PC-9 (cell line): ENCODE measurements at regions not wholly inside any gene's neighbourhood (a gene's known extent, or its start where the extent isn't known, plus 50 kb on each side); places are given as distances from the start of the nearest gene placed in this dataset.

ENCODE experiments used
- BruUV-seq: library from RNA; stranded (reverse); fragments of 400-500 nt; replicated peaks from 2 replicates; lab custom pipeline; 2021; lab: Mats Ljungman, UMichigan
- CTCF ChIA-PET: fragments of 300-600 bp; sonication (Branson Sonifier 250); formaldehyde crosslinking; loops from one replicate; lab custom pipeline; 2022; ENCODE audit warnings: antibody characterized with exemption; lab: Charles Lee
- POLR2A ChIA-PET: fragments of 300-600 bp; sonication (Branson Sonifier 250); formaldehyde crosslinking; loops from one replicate; lab custom pipeline; 2022; ENCODE audit warnings: antibody characterized with exemption; ENCODE audit not compliant: unreplicated experiment; lab: Charles Lee
- DNase-seq, 2 experiments: peaks; one replicate each; pipeline versions ENCODE4 v3.0.0 to v3.0.0-alpha.2; 2015 to 2022; ENCODE audit warnings: mixed read lengths in 1 of 2
- H2AFZ ChIP-seq: fragments of 200-600 bp; sonication (generic); 2 replicates; pipeline ENCODE4 v1.8.1; 2017; ENCODE audit warnings: antibody characterized with exemption
- H3F3A ChIP-seq: fragments of 200-600 bp; sonication (generic); 2 replicates; pipeline ENCODE4 v1.8.1; 2017; ENCODE audit warnings: antibody characterized with exemption, mild to moderate bottlenecking, low read depth; ENCODE audit not compliant: insufficient read depth
- H3K27ac ChIP-seq: fragments of 200-600 bp; sonication (generic); 2 replicates; pipeline ENCODE4 v1.6.1; 2016; ENCODE audit warnings: mixed run types
- H3K27me3 ChIP-seq: fragments of 200-600 bp; sonication (generic); 2 replicates; pipeline ENCODE4 v1.6.1; 2016; ENCODE audit warnings: low read depth, mixed run types; ENCODE audit not compliant: insufficient read depth
- H3K36me3 ChIP-seq: fragments of 200-600 bp; sonication (generic); 2 replicates; pipeline ENCODE4 v1.6.1; 2016; ENCODE audit warnings: low read depth, mixed run types
- H3K4me1 ChIP-seq: fragments of 200-600 bp; sonication (generic); replicated peaks from 2 replicates; pipeline ENCODE4 v1.6.1; 2016; ENCODE audit warnings: mixed run types; ENCODE audit not compliant: insufficient read depth
- H3K4me2 ChIP-seq: fragments of 200-600 bp; sonication (generic); 2 replicates; pipeline ENCODE4 v1.6.1; 2017; ENCODE audit warnings: mixed run types
- H3K4me3 ChIP-seq: fragments of 200-600 bp; sonication (generic); 2 replicates; pipeline ENCODE4 v1.6.1; 2016; ENCODE audit warnings: mixed run types
- H3K79me2 ChIP-seq: fragments of 200-600 bp; sonication (generic); 2 replicates; pipeline ENCODE4 v1.6.1; 2017; ENCODE audit warnings: low read depth, mixed run types
- H3K9me2 ChIP-seq: fragments of 200-600 bp; sonication (generic); 2 replicates; pipeline ENCODE4 v1.8.1; 2017; ENCODE audit warnings: mild to moderate bottlenecking; ENCODE audit not compliant: insufficient read depth
- H3K9me3 ChIP-seq: fragments of 200-600 bp; sonication (generic); 2 replicates; pipeline ENCODE4 v1.8.1; 2016; ENCODE audit warnings: low read depth; ENCODE audit not compliant: insufficient read depth
- H4K20me1 ChIP-seq: fragments of 200-600 bp; sonication (generic); 2 replicates; pipeline ENCODE4 v1.8.1; 2017; ENCODE audit not compliant: insufficient read depth
- CTCF ChIP-seq: fragments of 200-600 bp; sonication (generic); conservative IDR thresholded peaks from 2 replicates; pipeline ENCODE4 v1.6.1; 2017; ENCODE audit warnings: mixed run types, antibody characterized with exemption, mild to moderate bottlenecking, moderate library complexity
- EZH2 ChIP-seq: fragments of 200-600 bp; sonication (generic); IDR thresholded peaks from 2 replicates; pipeline ENCODE4 v1.8.0; 2017; ENCODE audit warnings: antibody characterized with exemption, low read depth
- intact Hi-C: fragments of 100-400 bp; cut with micrococcal nuclease; formaldehyde crosslinking; loops from one replicate; pipeline ENCODE4 v1.10.0; 2022; ENCODE audit not compliant: unreplicated experiment

GRCh38 chr15:94829887-94830884 lies 598.8 kb downstream of the MCTP2 start:
- H3K4me1 ChIP-seq = no peaks in the 10 kb centered on the region
- H3K9me3 ChIP-seq = no peaks in the 10 kb centered on the region
- no peak overlapping the region for H2AFZ ChIP-seq
- H3K79me2 ChIP-seq = no peaks in the 10 kb centered on the region
- peaks cover 16% of the 10 kb centered on the region; the same call in 1 of the 2 replicates for H3K27me3 ChIP-seq
- no peak overlapping the region for H3K27ac ChIP-seq
- intact Hi-C loops = no loop called here
- H3F3A ChIP-seq = no peaks in the 10 kb centered on the region
- ChIA-PET POLR2A (no interaction called here), CTCF (no interaction called here)
- no peak for DNase-seq
- H3K4me3 ChIP-seq = no peak overlapping the region
- no peaks in the 10 kb centered on the region for H3K9me2 ChIP-seq
- H4K20me1 ChIP-seq = no peaks in the 10 kb centered on the region
- TF ChIP-seq EZH2 = no peak
- no peak for TF ChIP-seq CTCF
- no TSS peak for BruUV-seq
- H3K36me3 ChIP-seq = no peaks in the 10 kb centered on the region
- H3K4me2 ChIP-seq = no peak overlapping the region

- no peaks in the 10 kb centered on the region for H3K4me1 ChIP-seq
- H3K79me2 ChIP-seq = no peaks in the 10 kb centered on the region
- TF ChIP-seq CTCF = no peak
- TF ChIP-seq EZH2 = no peak
- H3K36me3 ChIP-seq = no peaks in the 10 kb centered on the region
- peaks cover 19% of the 10 kb centered on the region; the same call in 1 of the 2 replicates for H3K27me3 ChIP-seq
- BruUV-seq = no TSS peak
- DNase-seq = no peak
- H3K4me3 ChIP-seq = no peak overlapping the region
- intact Hi-C loops = no loop called here
- H3F3A ChIP-seq = no peaks in the 10 kb centered on the region
- no peak overlapping the region for H3K4me2 ChIP-seq
- POLR2A ChIA-PET = no interaction called here
- no peaks in the 10 kb centered on the region for H4K20me1 ChIP-seq
- H3K27ac ChIP-seq = no peak overlapping the region
- no peaks in the 10 kb centered on the region for H3K9me2 ChIP-seq
- no peak overlapping the region for H2AFZ ChIP-seq
- CTCF ChIA-PET = no interaction called here
- no peaks in the 10 kb centered on the region for H3K9me3 ChIP-seq
These were observed 602.6 kb downstream of the MCTP2 start for GRCh38 chr15:94834000-94834399.

GRCh38 chr15:94834494-94834893 lies 603.1 kb downstream of the MCTP2 start:
- H3F3A ChIP-seq = no peaks in the 10 kb centered on the region
- no peaks in the 10 kb centered on the region for H3K79me2 ChIP-seq
- TF ChIP-seq EZH2 = no peak
- TF ChIP-seq CTCF = no peak
- intact Hi-C loops = no loop called here
- no peaks in the 10 kb centered on the region for H3K4me1 ChIP-seq
- H3K36me3 ChIP-seq = no peaks in the 10 kb centered on the region
- no peak overlapping the region for H3K4me2 ChIP-seq
- H3K27me3 ChIP-seq = peaks cover 19% of the 10 kb centered on the region; the same call in 1 of the 2 replicates
- no peaks in the 10 kb centered on the region for H4K20me1 ChIP-seq
- CTCF ChIA-PET = no interaction called here
- H2AFZ ChIP-seq = no peak overlapping the region
- no peak overlapping the region for H3K27ac ChIP-seq
- BruUV-seq = no TSS peak
- no peak overlapping the region for H3K4me3 ChIP-seq
- DNase-seq = no peak
- H3K9me2 ChIP-seq = no peaks in the 10 kb centered on the region
- POLR2A ChIA-PET = no interaction called here
- no peaks in the 10 kb centered on the region for H3K9me3 ChIP-seq
